ENCODE measurements at regions not wholly inside any gene's neighbourhood (a gene's known extent, or its start where the extent isn't known, plus 50 kb on each side); places are given as distances from the start of the nearest gene placed in this dataset.

- no peak for DNase-seq
These were observed 178.6 kb downstream of the NRP2 start for GRCh38 chr2:205860885-205861284.

GRCh38 chr2:205860181-205860580 is 177.9 kb downstream of the NRP2 start:
- DNase-seq, result no peak

GRCh38 chr2:205858881-205859441 is 176.7 kb downstream of the NRP2 start:
- no peak for DNase-seq

GRCh38 chr2:205858275-205858674 is 176.0 kb downstream of the NRP2 start:
- no peak for DNase-seq

- DNase-seq, result no peak
These were observed 175.4 kb downstream of the NRP2 start for GRCh38 chr2:205857520-205858237.

- no peak for DNase-seq
These were observed 170.2 kb downstream of the NRP2 start for GRCh38 chr2:205852457-205852856.

- no peak for DNase-seq
These were observed 168.3 kb downstream of the NRP2 start for GRCh38 chr2:205850611-205851010.

- DNase-seq, result no peak
These were observed 167.8 kb downstream of the NRP2 start for GRCh38 chr2:205850132-205850531.

- DNase-seq, result no peak
These were observed 166.8 kb downstream of the NRP2 start for GRCh38 chr2:205849136-205849535.

GRCh38 chr2:205848601-205849000 is 166.3 kb downstream of the NRP2 start:
- DNase-seq, result no peak

Measured in NCI-H2081 treated with DMSO at 0.1 percent for 48 hours (cell line).